ENCODE measurements at regions not wholly inside any gene's neighbourhood (a gene's known extent, or its start where the extent isn't known, plus 50 kb on each side); places are given as distances from the start of the nearest gene placed in this dataset.

DNA sequence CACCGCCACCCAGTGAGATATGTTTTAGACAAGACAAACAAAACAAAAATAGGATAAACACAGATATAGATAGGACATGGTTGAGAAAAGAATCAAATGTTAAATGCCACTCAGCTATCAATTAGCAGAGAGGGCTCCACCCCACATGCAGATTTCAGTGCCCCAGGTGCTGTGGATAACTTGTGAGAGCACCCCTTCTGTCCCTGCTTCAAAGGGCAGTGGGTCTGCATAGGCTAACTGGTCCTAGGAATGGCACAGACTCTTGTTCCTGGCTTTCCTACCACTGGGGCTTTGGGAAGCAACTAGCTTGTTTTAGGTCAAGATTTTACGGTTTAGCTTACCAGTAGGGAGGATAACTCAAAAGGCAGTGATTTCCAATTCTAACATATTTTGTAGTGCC is 460.3 kb downstream of the TSHZ3 start:
- DNase-seq, result no peak

DNA sequence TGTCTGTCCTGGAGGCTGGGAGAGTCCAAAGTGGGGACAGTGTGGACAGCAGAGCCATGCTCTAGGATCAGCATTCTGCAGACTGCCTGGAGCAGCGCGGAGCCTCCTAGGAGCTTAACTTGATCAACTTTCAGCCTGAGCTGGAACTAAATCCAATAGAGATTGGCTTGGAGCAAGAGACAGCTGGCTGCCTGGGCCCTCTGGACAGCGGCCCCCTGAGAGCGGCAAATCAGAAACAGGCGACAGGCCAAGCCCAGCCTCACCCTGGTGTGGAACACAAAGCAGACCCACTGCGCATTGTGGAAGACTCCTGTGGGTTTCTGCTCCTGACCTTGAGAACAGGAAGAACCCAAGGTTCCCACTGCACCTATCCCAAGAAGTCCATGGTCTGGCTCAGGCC is 462.2 kb downstream of the TSHZ3 start:
- DNase-seq, result no peak

GRCh38 chr19:30886222-30886621 is 463.0 kb downstream of the TSHZ3 start:
- DNase-seq, result no peak

DNA sequence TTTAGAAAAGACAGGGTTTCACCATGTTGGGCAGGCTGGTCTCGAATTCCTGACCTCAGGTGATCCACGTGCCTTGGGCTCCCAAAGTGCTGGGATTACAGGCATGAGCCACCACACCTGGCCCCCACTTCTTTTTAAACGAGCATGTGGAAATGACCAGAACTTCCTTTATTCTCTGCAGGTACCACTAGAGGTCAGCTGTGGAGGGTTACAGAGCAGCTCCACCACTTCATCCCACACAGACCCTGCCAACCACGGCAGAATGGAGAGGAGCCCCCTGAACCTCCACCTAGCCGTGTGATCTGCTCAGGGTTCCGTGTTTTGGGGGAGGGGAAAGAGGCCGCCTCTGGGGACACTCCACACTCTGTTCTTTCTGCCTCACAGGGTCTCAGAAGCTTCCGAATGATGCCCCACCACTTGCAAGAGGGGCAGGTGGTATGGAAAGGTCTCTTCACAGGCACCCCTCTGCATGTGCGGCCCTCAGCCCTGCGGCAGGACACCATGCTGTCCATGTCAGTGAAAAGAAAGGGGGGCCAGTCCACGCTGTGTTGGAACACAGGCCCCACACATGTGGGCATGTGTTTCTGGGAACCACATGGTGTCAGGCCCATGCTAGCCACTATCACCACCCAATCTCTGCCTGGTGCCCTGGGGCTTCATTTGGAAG is 465.0 kb downstream of the TSHZ3 start:
- DNase-seq, result no peak

DNA sequence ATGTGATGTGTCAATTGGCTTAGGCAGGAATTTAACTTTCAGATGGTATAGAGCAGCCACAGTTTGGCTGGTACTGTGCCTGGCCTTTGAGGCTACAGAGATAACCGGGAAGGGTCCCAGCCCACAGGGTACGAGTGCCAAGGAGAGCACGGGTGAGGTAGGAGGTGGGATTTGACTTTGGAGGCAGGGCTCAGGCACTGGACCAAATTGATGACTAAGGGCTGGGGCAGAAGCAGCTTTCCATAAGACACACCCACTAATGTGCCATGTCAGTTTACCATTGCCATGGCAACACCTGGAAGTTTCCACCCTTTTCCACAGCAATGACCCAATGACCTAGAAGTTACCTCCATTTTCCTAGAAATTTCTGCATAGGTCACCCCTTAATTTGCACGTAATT is 466.2 kb downstream of the TSHZ3 start:
- no peak for DNase-seq

DNA sequence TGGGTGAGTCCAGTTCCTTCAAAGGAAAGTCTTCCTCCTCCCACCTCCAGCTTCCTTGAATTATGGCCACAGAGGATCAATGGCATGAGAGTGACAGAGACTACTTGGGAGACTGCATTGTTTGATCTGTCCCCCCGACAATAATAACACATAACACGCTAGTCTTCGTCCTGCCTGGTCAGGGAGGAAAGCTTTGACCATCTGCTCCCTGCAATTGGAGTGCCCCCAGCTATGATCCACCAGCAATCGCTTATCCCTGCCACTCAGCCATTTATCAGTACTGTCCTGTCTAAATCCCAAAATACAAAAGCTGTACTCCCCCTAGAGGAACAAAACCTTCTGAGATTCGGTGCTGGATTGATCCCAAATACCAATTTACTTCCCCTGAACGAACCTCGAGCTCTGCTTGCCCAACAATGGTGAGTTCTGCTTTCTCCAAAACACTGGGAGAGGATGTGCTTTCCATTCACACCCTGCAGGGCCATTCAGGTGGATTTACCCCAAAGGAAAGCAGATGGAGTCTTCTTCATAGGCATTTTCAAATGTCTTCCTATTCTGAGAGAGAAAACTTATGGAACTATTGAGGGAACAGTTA is 466.7 kb downstream of the TSHZ3 start:
- no peak for DNase-seq

DNA sequence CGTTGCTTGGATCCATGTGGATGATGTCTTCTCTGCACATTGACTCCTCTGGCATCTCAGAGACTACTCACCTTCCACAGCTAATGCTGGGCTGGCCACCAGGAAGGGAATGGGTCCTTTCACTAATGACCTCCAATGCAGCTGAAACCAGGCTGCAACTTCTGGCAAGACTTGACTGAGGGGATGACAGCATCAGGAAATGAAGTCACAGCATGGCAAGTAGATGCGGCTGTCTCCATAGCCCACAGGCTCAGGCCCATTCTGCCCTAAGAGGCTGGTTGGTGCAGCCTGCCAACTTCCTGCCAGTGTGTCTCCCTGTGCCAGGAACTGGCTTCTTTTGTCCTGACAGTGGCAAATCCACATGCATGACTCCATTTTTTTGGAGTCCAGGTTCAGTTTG is 467.3 kb downstream of the TSHZ3 start:
- DNase-seq, result no peak

GRCh38 chr19:30881281-30881680 is 468.0 kb downstream of the TSHZ3 start:
- DNase-seq, result no peak

- DNase-seq, result no peak
Measured at GRCh38 chr19:30880551-30880950, 468.7 kb downstream of the TSHZ3 start.

GRCh38 chr19:30880151-30880550 is 469.1 kb downstream of the TSHZ3 start:
- DNase-seq, result no peak

- DNase-seq, result no peak
Measured at GRCh38 chr19:30879736-30880135, 469.5 kb downstream of the TSHZ3 start.

- DNase-seq, result no peak
Measured at GRCh38 chr19:30879225-30879624, 470.0 kb downstream of the TSHZ3 start.

- no peak for DNase-seq
Measured at GRCh38 chr19:30878495-30878894, 470.7 kb downstream of the TSHZ3 start.

DNA sequence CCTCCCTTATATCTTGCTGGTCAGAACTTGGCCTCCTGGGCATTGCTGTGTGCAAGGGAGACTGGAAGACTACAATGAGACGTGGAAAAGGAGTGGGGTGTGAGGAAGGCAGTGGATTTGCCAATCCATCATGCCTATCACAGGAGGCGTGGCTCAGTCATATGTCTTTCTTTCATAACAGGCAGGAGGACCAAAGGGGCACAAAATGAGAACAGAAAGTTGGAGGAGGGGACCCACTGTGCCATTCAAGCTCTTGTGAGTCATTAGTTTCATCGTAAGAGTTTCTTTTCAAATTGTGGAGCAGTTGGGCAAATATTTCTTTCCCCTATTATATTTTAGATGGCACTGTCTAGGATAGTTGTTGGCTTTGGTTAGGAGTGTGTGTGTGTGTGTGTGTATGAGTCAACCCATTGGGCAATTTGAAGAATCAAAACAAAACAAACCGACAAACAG is 471.5 kb downstream of the TSHZ3 start:
- no peak for DNase-seq

- DNase-seq, result no peak
Measured at GRCh38 chr19:30873691-30874090, 475.5 kb downstream of the TSHZ3 start.

DNA sequence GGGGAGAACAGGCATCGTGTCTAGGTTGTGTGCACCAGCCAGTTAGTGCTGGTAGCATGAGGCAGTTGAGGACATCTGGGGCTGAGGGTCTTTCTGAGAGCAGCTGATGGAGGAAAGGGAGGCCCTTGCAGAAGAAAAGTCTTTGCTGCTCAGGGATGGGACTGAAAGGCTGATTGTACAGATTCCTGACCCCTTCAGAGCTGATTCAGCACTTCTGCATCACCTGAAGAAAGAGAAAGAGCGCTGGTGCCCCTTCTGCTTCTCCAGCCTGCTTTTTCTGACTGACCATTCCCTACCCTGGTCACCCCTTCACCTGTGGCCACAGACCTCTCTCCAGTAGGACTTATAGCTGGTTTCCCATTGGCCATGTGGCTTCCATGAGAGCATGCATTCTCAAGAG is 476.2 kb downstream of the TSHZ3 start:
- no peak for DNase-seq

DNA sequence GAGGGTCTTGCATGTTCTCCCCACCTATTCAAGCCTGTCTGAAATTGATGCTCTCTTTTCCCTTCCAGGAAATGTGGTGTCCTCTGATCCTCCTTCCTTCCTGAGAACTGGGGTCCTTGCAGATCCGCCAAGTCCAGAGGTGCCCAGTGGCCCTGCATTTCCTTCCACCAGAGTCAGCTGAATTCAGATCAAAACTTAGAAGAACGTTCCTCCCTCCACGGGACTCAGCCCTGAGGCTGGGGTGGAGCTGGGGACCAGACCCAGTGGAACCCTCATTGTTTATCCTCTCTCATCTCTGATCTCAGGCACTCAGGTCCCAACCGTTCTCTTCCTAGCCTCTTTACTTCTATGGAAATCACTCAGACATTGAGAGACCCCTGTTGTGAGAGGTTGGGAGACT is 477.3 kb downstream of the TSHZ3 start:
- DNase-seq, result no peak

DNA sequence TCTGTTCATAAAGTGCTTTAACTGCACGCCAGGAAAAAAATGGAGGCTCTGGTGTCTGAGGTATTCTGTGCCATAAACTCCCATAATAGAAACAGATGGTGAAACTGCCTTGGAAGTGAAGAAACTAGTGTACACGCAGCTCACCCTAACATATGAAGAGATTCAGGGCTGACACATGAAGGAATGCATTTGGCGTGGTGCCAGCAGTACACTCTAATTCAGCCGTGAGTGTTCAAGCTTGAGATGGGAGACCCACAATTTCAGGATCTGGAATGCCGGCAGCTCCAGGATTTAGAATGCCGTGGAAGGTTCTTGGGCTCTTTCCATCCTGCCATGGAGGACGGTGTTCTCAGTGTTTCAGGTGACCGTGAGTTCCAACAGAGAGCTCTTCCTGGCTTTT is 478.4 kb downstream of the TSHZ3 start:
- DNase-seq, result no peak

DNA sequence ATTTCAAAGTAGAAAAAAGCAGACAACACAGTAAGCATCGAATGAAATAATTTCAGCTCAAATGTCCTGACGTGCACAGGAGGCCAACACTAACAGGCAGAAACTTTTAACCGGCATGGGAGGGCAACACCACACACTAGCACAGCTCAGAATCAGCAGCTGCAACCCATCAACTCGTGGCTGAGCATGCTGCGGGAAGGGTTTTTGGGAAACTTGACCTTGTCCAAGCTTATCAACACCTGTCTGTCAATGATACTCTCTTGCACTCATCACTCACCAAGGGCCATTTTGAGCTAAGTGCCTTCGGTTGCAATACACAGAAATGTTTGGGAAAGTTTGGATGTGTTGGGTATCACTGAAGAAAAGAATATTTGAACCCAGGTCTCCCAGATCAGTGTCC is 483.7 kb downstream of the TSHZ3 start:
- DNase-seq, result no peak

- no peak for DNase-seq
Measured at GRCh38 chr19:30864391-30865215, 484.6 kb downstream of the TSHZ3 start.

DNA sequence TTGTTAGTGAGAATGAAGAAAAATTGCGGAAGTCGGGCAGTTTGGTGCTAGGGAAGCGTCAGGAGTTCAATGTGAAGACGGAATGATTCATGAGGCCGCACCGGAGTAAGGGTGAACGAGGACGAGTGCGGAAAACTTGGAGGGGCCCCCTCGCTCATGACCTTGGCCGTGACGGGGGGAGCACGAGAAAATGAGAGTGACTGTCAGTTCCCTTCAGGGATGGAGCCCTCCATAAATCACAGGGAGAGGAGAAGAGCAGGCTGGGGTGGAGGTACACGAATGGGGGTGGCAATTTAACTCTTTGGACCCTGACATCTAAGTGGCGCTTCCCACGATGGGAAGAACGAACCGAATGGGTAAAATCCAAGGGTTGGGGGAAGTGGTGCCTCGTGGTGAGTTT is 486.4 kb downstream of the TSHZ3 start:
- no peak for DNase-seq

DNA sequence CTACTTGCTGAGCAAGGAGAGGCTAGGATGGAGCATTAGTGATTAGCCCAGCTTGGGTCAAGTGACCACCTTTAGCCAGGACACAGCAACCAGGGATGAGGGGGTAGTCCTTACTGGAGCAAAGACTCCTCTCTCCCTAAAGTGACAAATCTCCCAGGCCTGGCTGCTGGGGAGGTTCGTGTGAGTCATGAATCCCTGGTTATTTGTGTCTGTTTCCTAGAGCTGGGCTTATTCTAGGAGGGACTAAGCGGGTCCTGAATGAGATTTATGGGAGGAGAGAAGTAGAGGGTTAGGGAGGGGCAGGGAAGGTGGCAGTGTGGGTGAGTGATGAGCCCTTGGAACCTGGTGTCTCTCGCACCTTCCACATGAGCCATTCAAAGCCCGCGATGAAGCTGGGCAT is 487.3 kb downstream of the TSHZ3 start:
- no peak for DNase-seq

DNA sequence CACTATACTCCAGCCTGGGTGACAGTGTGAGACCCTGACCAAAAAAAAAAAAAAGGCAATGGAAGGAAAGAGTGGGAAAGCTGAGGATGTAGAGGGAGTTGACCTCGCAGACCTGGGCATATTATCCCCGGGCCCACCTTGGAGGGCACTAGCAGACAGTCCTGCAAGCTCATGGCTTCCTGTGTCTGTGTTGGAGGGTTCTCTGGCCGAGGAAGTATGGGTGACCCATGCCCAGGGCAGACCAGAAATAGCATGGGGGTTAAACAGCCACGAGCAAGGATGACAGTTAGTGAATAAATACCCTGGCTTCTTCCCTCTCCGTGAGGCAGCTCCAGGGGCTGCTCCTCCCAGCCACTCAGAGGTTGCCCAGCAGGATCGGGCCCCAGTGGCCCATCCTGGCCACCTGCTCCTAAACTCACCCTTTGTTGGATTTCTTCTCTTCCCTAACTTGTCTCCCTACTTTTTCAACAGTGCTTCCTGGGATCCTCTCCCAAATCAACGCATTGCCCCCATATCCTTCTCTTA is 485.8 kb downstream of the ZNF536 start:
- no peak for DNase-seq

DNA sequence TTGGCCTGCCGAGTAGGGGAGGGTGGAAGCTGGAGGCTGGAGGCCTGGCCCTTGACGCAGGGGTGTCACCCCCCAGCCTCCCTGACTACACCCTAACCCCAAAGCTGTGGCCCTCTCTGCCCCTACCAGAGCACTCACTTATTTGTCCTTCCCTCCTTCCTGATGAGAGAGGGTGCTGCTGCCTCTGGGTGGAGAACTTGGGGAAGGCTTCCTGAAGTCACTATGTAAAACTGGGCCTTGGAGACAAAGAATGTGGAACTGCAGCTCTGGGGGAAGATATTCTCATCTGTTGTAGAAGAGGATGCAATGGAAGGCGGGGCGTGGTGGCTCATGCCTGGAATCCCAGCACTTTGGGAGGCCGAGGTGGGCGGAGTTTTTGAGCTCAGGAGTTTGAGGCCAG is 485.2 kb downstream of the ZNF536 start:
- DNase-seq, result no peak

All from NCI-H2029 (cell line).